T-helper 2 cell treated with Interferon-gamma antibody and Interleukin-4, amounts not matched to agents 5 μg/mL and 100 μg/mL, for 36 hours (primary cell): ENCODE measurements at regions not wholly inside any gene's neighbourhood (a gene's known extent, or its start where the extent isn't known, plus 50 kb on each side); places are given as distances from the start of the nearest gene placed in this dataset.
"Not testable (repeated sequence)": the region's sequence is repeated elsewhere in the genome, so short reads cannot be mapped to it uniquely, and the experiment has no call there.

Experiments
- DNase-seq: peaks from one replicate; pipeline ENCODE4 v3.0.0; 2021; ENCODE audit warnings: low spot score
- H3K27ac Mint-ChIP-seq: one replicate; pipeline ENCODE4 v1.8.0; 2021; ENCODE audit warnings: mild to moderate bottlenecking, mixed read lengths
- H3K27me3 Mint-ChIP-seq: one replicate; pipeline ENCODE4 v1.8.0; 2021; ENCODE audit warnings: low read depth, mixed read lengths
- H3K36me3 Mint-ChIP-seq: one replicate; pipeline ENCODE4 v1.8.0; 2021; ENCODE audit warnings: low read depth, mixed read lengths
- H3K4me1 Mint-ChIP-seq: one replicate; pipeline ENCODE4 v1.8.0; 2021; ENCODE audit warnings: low read depth, mixed read lengths
- H3K4me3 Mint-ChIP-seq: one replicate; pipeline ENCODE4 v1.8.0; 2022; ENCODE audit warnings: mild to moderate bottlenecking, moderate library complexity, mixed read lengths
- H3K9me3 Mint-ChIP-seq: one replicate; pipeline ENCODE4 v1.8.0; 2021; ENCODE audit warnings: mixed read lengths

- Mint-ChIP-seq H3K4me1 (no peaks in the 10 kb centered on the region), H3K4me3 (no peak overlapping the region), H3K9me3 (peaks cover 25% of the 10 kb centered on the region), H3K27ac (no peak overlapping the region), H3K36me3 (no peaks in the 10 kb centered on the region), H3K27me3 (no peaks in the 10 kb centered on the region)
- DNase-seq: no peak
Observed at GRCh38 chr14:80024417-80024816, 186.9 kb downstream of the DIO2 start.

- H3K27ac Mint-ChIP-seq, H3K4me3 Mint-ChIP-seq, H3K4me1 Mint-ChIP-seq, DNase-seq, H3K27me3 Mint-ChIP-seq, H3K36me3 Mint-ChIP-seq: not testable (repeated sequence)
- peaks cover 26% of the 10 kb centered on the region for H3K9me3 Mint-ChIP-seq
Observed at GRCh38 chr14:80018476-80018875, 192.8 kb downstream of the DIO2 start.

- Mint-ChIP-seq H3K27ac (no peak overlapping the region), H3K4me1 (no peaks in the 10 kb centered on the region), H3K9me3 (peaks cover 26% of the 10 kb centered on the region), H3K27me3 (no peaks in the 10 kb centered on the region), H3K4me3 (no peak overlapping the region), H3K36me3 (no peaks in the 10 kb centered on the region)
- no peak for DNase-seq
Observed at GRCh38 chr14:80017795-80018194, 193.5 kb downstream of the DIO2 start.

- H3K27me3 Mint-ChIP-seq, H3K4me1 Mint-ChIP-seq, H3K27ac Mint-ChIP-seq, DNase-seq, H3K36me3 Mint-ChIP-seq, H3K4me3 Mint-ChIP-seq: not testable (repeated sequence)
- H3K9me3 Mint-ChIP-seq: peaks cover 26% of the 10 kb centered on the region
Observed at GRCh38 chr14:80010245-80010644, 201.1 kb downstream of the DIO2 start.

- no peaks in the 10 kb centered on the region for H3K4me1 Mint-ChIP-seq
- no peak overlapping the region for H3K27ac Mint-ChIP-seq
- no peak for DNase-seq
- H3K27me3 Mint-ChIP-seq: no peaks in the 10 kb centered on the region
- H3K4me3 Mint-ChIP-seq: no peak overlapping the region
- H3K36me3 Mint-ChIP-seq: no peaks in the 10 kb centered on the region
- H3K9me3 Mint-ChIP-seq: peaks cover 3% of the 10 kb centered on the region
Observed at GRCh38 chr14:80005561-80005960, 205.7 kb downstream of the DIO2 start.

GRCh38 chr14:80004871-80005270 is 206.4 kb downstream of the DIO2 start:
- no peak for DNase-seq
- Mint-ChIP-seq H3K27me3 (no peaks in the 10 kb centered on the region), H3K4me3 (no peak overlapping the region), H3K9me3 (peaks cover 6% of the 10 kb centered on the region), H3K4me1 (no peaks in the 10 kb centered on the region), H3K36me3 (no peaks in the 10 kb centered on the region), H3K27ac (no peak overlapping the region)

GRCh38 chr14:80003138-80003537 is 208.2 kb downstream of the DIO2 start:
- Mint-ChIP-seq H3K27ac (no peak overlapping the region), H3K4me1 (no peaks in the 10 kb centered on the region), H3K36me3 (no peaks in the 10 kb centered on the region), H3K27me3 (no peaks in the 10 kb centered on the region), H3K9me3 (peaks cover 12% of the 10 kb centered on the region), H3K4me3 (no peak overlapping the region)
- DNase-seq: no peak

- Mint-ChIP-seq H3K9me3 (peaks cover 20% of the 10 kb centered on the region), H3K27ac (no peak overlapping the region), H3K4me1 (no peaks in the 10 kb centered on the region), H3K27me3 (no peaks in the 10 kb centered on the region), H3K4me3 (no peak overlapping the region), H3K36me3 (no peaks in the 10 kb centered on the region)
- DNase-seq: no peak
Observed at GRCh38 chr14:79997509-79998208, 213.6 kb downstream of the DIO2 start.

GRCh38 chr14:79992407-79993198 is 218.7 kb downstream of the DIO2 start:
- H3K36me3 Mint-ChIP-seq: no peaks in the 10 kb centered on the region
- DNase-seq: no peak
- no peak overlapping the region for H3K27ac Mint-ChIP-seq
- H3K27me3 Mint-ChIP-seq: no peaks in the 10 kb centered on the region
- peaks cover 11% of the 10 kb centered on the region for H3K9me3 Mint-ChIP-seq
- H3K4me1 Mint-ChIP-seq: no peaks in the 10 kb centered on the region
- H3K4me3 Mint-ChIP-seq: no peak overlapping the region

- H3K4me3 Mint-ChIP-seq: no peak overlapping the region
- H3K27ac Mint-ChIP-seq: no peak overlapping the region
- H3K36me3 Mint-ChIP-seq: no peaks in the 10 kb centered on the region
- DNase-seq: no peak
- H3K27me3 Mint-ChIP-seq: no peaks in the 10 kb centered on the region
- H3K9me3 Mint-ChIP-seq: peaks cover 11% of the 10 kb centered on the region
- H3K4me1 Mint-ChIP-seq: no peaks in the 10 kb centered on the region
Observed at GRCh38 chr14:79991866-79992265, 219.4 kb downstream of the DIO2 start.

GRCh38 chr14:79989990-79990389 is 221.3 kb downstream of the DIO2 start:
- H3K9me3 Mint-ChIP-seq: peaks cover 10% of the 10 kb centered on the region
- no peaks in the 10 kb centered on the region for H3K27me3 Mint-ChIP-seq
- no peaks in the 10 kb centered on the region for H3K36me3 Mint-ChIP-seq
- no peak for DNase-seq
- no peaks in the 10 kb centered on the region for H3K4me1 Mint-ChIP-seq
- no peak overlapping the region for H3K27ac Mint-ChIP-seq
- H3K4me3 Mint-ChIP-seq: no peak overlapping the region

- Mint-ChIP-seq H3K4me3 (no peak overlapping the region), H3K9me3 (no peaks in the 10 kb centered on the region), H3K27ac (no peak overlapping the region), H3K36me3 (no peaks in the 10 kb centered on the region), H3K27me3 (no peaks in the 10 kb centered on the region), H3K4me1 (no peaks in the 10 kb centered on the region)
- DNase-seq: no peak
Observed at GRCh38 chr14:79986251-79986650, 225.1 kb downstream of the DIO2 start.

- H3K27ac Mint-ChIP-seq: no peak overlapping the region
Observed at GRCh38 chr14:79972230-79972629, 239.1 kb downstream of the DIO2 start.

GRCh38 chr14:79971330-79971729 is 240.0 kb downstream of the DIO2 start:
- Mint-ChIP-seq H3K36me3 (no peaks in the 10 kb centered on the region), H3K27ac (no peak overlapping the region), H3K4me1 (no peaks in the 10 kb centered on the region), H3K27me3 (no peaks in the 10 kb centered on the region), H3K4me3 (no peak overlapping the region), H3K9me3 (peaks cover 19% of the 10 kb centered on the region)
- no peak for DNase-seq

More at GRCh38 chr14:79972230-79972629, 239.1 kb downstream of the DIO2 start:
- DNase-seq: no peak
- Mint-ChIP-seq H3K36me3 (no peaks in the 10 kb centered on the region), H3K27me3 (no peaks in the 10 kb centered on the region), H3K4me3 (no peak overlapping the region), H3K9me3 (peaks cover 24% of the 10 kb centered on the region), H3K4me1 (no peaks in the 10 kb centered on the region)
